ENCODE measurements at regions not wholly inside any gene's neighbourhood (a gene's known extent, or its start where the extent isn't known, plus 50 kb on each side); places are given as distances from the start of the nearest gene placed in this dataset.

- no peak for TF ChIP-seq POLR2A (IDR thresholded peaks at IDR 0.05)
- TF ChIP-seq CTCF (IDR thresholded peaks at IDR 0.05) = no peak
- Histone ChIP-seq H3K27me3 (no peaks in the 10 kb centered on the region), H3K9me3 (no peaks in the 10 kb centered on the region), H3K27ac (no peak overlapping the region), H3K36me3 (no peaks in the 10 kb centered on the region), H3K4me1 (no peaks in the 10 kb centered on the region), H3K4me3 (replicated peaks in 1 of 3) (no peak overlapping the region)
- 84 to 93% methylated on average over 6 of the region's 6 CpGs for WGBS, 2 donors
- intact Hi-C loops (cut with DNase I) = no loop called here
- no peak for DNase-seq
Measured at GRCh38 chr20:59491884-59492283, 112.5 kb upstream of the PHACTR3 start.

- TF ChIP-seq POLR2A (IDR thresholded peaks at IDR 0.05) (no peak), CTCF (IDR thresholded peaks at IDR 0.05) (no peak)
- intact Hi-C loops (cut with DNase I) = no loop called here
- Histone ChIP-seq H3K4me1 (no peaks in the 10 kb centered on the region), H3K9me3 (no peaks in the 10 kb centered on the region), H3K27ac (no peak overlapping the region), H3K36me3 (no peaks in the 10 kb centered on the region), H3K27me3 (no peaks in the 10 kb centered on the region), H3K4me3 (replicated peaks in 1 of 3) (no peak overlapping the region)
- WGBS, 2 donors = 82 to 92% methylated on average over 4 to 5 of the region's 5 CpGs
- DNase-seq = no peak
Measured at GRCh38 chr20:59493926-59494325, 110.4 kb upstream of the PHACTR3 start.

- no peaks in the 10 kb centered on the region for H3K4me1 ChIP-seq
- TF ChIP-seq CTCF (IDR thresholded peaks at IDR 0.05) = no peak
- TF ChIP-seq POLR2A (IDR thresholded peaks at IDR 0.05) = no peak
- WGBS, 2 donors = 82 to 87% methylated on average over 8 of the region's 8 CpGs
- no peak for DNase-seq
- H3K36me3 ChIP-seq = no peaks in the 10 kb centered on the region
- no peaks in the 10 kb centered on the region for H3K9me3 ChIP-seq
- intact Hi-C loops (cut with DNase I) = loop anchor here (5.0 kb wide), 1 partner anchor 628 kb away; no protein-coding TSS in a partner anchor
- H3K27me3 ChIP-seq = no peaks in the 10 kb centered on the region
- H3K27ac ChIP-seq = no peak overlapping the region
- no peak overlapping the region for H3K4me3 ChIP-seq (replicated peaks in 1 of 3)
Measured at GRCh38 chr20:59495166-59495565, 109.2 kb upstream of the PHACTR3 start.

GRCh38 chr20:59495894-59496510 is 108.3 kb upstream of the PHACTR3 start:
- H3K27me3 ChIP-seq = no peaks in the 10 kb centered on the region
- 8 to 15% methylated on average over 11 to 12 of the region's 12 CpGs for WGBS, 2 donors
- H3K4me1 ChIP-seq = no peaks in the 10 kb centered on the region
- intact Hi-C loops (cut with DNase I) = loop anchor here (5.0 kb wide), 1 partner anchor 629 kb away; no protein-coding TSS in a partner anchor
- DNase-seq = peak; percentile 72 to 81
- no peak overlapping the region for H3K4me3 ChIP-seq (replicated peaks in 1 of 3)
- no peak for TF ChIP-seq POLR2A (IDR thresholded peaks at IDR 0.05)
- peak; percentile 51 to 89 (median 74) for TF ChIP-seq CTCF (IDR thresholded peaks at IDR 0.05)
- no peak overlapping the region for H3K27ac ChIP-seq
- no peaks in the 10 kb centered on the region for H3K36me3 ChIP-seq
- no peaks in the 10 kb centered on the region for H3K9me3 ChIP-seq

GRCh38 chr20:59498291-59498690 is 106.0 kb upstream of the PHACTR3 start:
- no peaks in the 10 kb centered on the region for H3K27me3 ChIP-seq
- H3K27ac ChIP-seq = no peak overlapping the region
- no peaks in the 10 kb centered on the region for H3K9me3 ChIP-seq
- intact Hi-C loops (cut with DNase I) = loop anchor here (5.0 kb wide), 1 partner anchor 631 kb away; no protein-coding TSS in a partner anchor
- no peak overlapping the region for H3K4me3 ChIP-seq (replicated peaks in 1 of 3)
- no peak for TF ChIP-seq POLR2A (IDR thresholded peaks at IDR 0.05)
- TF ChIP-seq CTCF (IDR thresholded peaks at IDR 0.05) = no peak
- WGBS, 2 donors = 91 to 92% methylated on average over 3 of the region's 3 CpGs
- H3K4me1 ChIP-seq = no peaks in the 10 kb centered on the region
- no peaks in the 10 kb centered on the region for H3K36me3 ChIP-seq
- no peak for DNase-seq

Measured in thyroid gland (tissue), 4 donors.